ENCODE measurements at regions not wholly inside any gene's neighbourhood (a gene's known extent, or its start where the extent isn't known, plus 50 kb on each side); places are given as distances from the start of the nearest gene placed in this dataset.

DNA sequence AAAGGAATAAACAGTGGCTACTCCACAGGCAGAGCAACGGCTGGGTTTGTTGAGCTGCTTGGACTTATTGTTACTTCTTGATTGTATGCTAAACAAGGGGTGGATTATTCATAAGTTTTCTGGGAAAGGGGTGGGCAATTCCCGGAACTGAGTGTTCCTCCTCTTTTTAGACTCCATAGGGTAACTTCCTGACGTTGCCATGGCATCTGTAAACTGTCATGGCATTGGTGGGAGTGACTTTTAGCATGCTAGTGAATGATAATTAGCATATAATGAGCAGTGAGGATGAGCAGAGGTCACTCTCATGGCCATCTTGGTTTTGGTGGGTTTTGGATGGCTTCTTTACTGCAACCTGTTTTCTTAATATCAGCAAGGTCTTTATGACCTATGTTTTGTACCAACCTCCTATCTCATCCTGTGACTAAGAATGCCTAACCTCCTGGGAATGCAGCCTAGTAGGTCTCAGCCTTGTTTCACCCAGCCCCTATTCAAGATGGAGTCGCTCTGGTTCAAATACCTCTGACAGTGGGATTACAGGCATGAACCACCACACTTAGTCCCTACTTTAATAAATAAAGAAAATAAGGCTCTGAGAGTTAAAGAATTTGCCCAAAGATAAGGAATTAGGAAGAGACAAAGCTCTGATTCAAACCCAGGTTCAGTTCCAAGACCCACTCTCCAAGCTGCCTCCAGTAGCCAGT is 65.6 kb upstream of the CLMP start:
- DNase-seq: no peak
- Histone ChIP-seq H3K27ac (ENCODE audit: low read depth in 1 of 2, low read length in 2 of 2) (no peak overlapping the region), H3K4me1 (ENCODE audit: control insufficient read depth in 1 of 2, insufficient read depth in 2 of 2, low read length in 2 of 2) (peaks cover 20 to 23% of the 10 kb centered on the region in 2 donors), H4K20me1 (ENCODE audit: insufficient read depth, low read length) (no peaks in the 10 kb centered on the region), H3K27me3 (ENCODE audit: control insufficient read depth in 2 of 2, insufficient read depth in 2 of 2, low read length in 2 of 2) (no peaks in the 10 kb centered on the region), H3K9ac (ENCODE audit: insufficient read depth, low read length, poor library complexity, severe bottlenecking) (no peak overlapping the region), H3K79me2 (ENCODE audit: insufficient read depth, low read length) (no peaks in the 10 kb centered on the region), H3K36me3 (replicated peaks in 1 of 2; ENCODE audit: control insufficient read depth in 1 of 2, insufficient read depth in 2 of 2, low read length in 2 of 2) (no peaks in the 10 kb centered on the region), H3K4me2 (replicated peaks; ENCODE audit: extremely low read depth, low read length, poor library complexity, severe bottlenecking) (no peak overlapping the region), H3K4me3 (replicated peaks in 1 of 3; ENCODE audit: low read depth in 2 of 3, low read length in 3 of 3) (no peak overlapping the region), H3K9me3 (replicated peaks in 1 of 2; ENCODE audit: control insufficient read depth in 1 of 2, insufficient read depth in 1 of 2, low read length in 2 of 2) (peaks cover 8 to 18% of the 10 kb centered on the region in 2 donors), H2AFZ (ENCODE audit: insufficient read depth, low read depth, low read length, poor library complexity, severe bottlenecking) (peak overlapping the region; percentile 72)
- H3K36me3 Mint-ChIP-seq: no peaks in the 10 kb centered on the region
- H3K4me1 Mint-ChIP-seq: peaks cover 35% of the 10 kb centered on the region
- H3K27me3 Mint-ChIP-seq (ENCODE audit: low read depth in 3 of 3): peaks cover 0 to 5% (median 4%) of the 10 kb centered on the region in 3 donors
- peak overlapping the region in 1 of 7 donors; percentile 35 for H3K27ac Mint-ChIP-seq
- no peak overlapping the region for H3K4me3 Mint-ChIP-seq
- peaks cover 6 to 15% (median 10%) of the 10 kb centered on the region in 7 donors for H3K9me3 Mint-ChIP-seq
- TF ChIP-seq, protein P1, sequence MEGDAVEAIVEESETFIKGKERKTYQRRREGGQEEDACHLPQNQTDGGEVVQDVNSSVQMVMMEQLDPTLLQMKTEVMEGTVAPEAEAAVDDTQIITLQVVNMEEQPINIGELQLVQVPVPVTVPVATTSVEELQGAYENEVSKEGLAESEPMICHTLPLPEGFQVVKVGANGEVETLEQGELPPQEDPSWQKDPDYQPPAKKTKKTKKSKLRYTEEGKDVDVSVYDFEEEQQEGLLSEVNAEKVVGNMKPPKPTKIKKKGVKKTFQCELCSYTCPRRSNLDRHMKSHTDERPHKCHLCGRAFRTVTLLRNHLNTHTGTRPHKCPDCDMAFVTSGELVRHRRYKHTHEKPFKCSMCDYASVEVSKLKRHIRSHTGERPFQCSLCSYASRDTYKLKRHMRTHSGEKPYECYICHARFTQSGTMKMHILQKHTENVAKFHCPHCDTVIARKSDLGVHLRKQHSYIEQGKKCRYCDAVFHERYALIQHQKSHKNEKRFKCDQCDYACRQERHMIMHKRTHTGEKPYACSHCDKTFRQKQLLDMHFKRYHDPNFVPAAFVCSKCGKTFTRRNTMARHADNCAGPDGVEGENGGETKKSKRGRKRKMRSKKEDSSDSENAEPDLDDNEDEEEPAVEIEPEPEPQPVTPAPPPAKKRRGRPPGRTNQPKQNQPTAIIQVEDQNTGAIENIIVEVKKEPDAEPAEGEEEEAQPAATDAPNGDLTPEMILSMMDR (IDR thresholded peaks at IDR 0.05): no peak
- intact Hi-C loops (cut with micrococcal nuclease): no loop called here
- 64% methylated on average over 3 of the region's 4 CpGs for WGBS (ENCODE audit: insufficient coverage)

DNA sequence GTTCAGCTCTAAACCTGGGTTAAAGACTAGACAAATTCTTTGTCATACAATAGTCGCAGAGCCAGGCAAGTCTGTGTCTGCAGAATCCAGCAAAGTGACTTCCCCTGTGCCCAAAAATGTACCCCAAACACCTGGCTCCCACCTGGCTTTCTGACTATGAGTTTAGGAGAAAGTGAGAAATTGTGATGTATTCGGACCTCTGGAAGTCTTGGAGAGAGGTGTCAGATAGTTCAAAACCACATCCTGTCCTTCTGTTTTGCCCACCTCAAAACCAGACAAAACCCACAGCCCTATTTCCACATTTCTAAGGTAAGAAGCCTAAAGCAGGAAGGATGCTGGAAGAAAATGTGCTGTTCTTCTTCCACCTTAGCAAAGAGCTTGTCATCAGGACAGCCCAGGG is 63.8 kb upstream of the CLMP start:
- Mint-ChIP-seq H3K4me3 (no peak overlapping the region), H3K27ac (no peak overlapping the region), H3K27me3 (ENCODE audit: low read depth in 3 of 3) (peaks cover 3 to 5% (median 4%) of the 10 kb centered on the region in 3 donors), H3K36me3 (no peaks in the 10 kb centered on the region), H3K9me3 (peaks cover 6 to 17% (median 10%) of the 10 kb centered on the region in 7 donors), H3K4me1 (peaks cover 21% of the 10 kb centered on the region)
- no peak overlapping the region for H3K4me2 ChIP-seq (replicated peaks; ENCODE audit: extremely low read depth, low read length, poor library complexity, severe bottlenecking)
- intact Hi-C loops (cut with micrococcal nuclease): no loop called here
- peaks cover 10 to 13% of the 10 kb centered on the region in 2 donors for H3K4me1 ChIP-seq (ENCODE audit: control insufficient read depth in 1 of 2, insufficient read depth in 2 of 2, low read length in 2 of 2)
- no peak overlapping the region for H2AFZ ChIP-seq (ENCODE audit: insufficient read depth, low read depth, low read length, poor library complexity, severe bottlenecking)
- H3K27me3 ChIP-seq (ENCODE audit: control insufficient read depth in 2 of 2, insufficient read depth in 2 of 2, low read length in 2 of 2): no peaks in the 10 kb centered on the region
- H3K79me2 ChIP-seq (ENCODE audit: insufficient read depth, low read length): no peaks in the 10 kb centered on the region
- H3K27ac ChIP-seq (ENCODE audit: low read depth in 1 of 2, low read length in 2 of 2): no peak overlapping the region
- H3K36me3 ChIP-seq (replicated peaks in 1 of 2; ENCODE audit: control insufficient read depth in 1 of 2, insufficient read depth in 2 of 2, low read length in 2 of 2): no peaks in the 10 kb centered on the region
- no peak overlapping the region for H3K4me3 ChIP-seq (replicated peaks in 1 of 3; ENCODE audit: low read depth in 2 of 3, low read length in 3 of 3)
- no peak for DNase-seq
- TF ChIP-seq, protein P1 (IDR thresholded peaks at IDR 0.05): no peak
- peaks cover 8 to 18% of the 10 kb centered on the region in 2 donors for H3K9me3 ChIP-seq (replicated peaks in 1 of 2; ENCODE audit: control insufficient read depth in 1 of 2, insufficient read depth in 1 of 2, low read length in 2 of 2)
- 33% methylated on average over 1 of the region's 2 CpGs for WGBS (ENCODE audit: insufficient coverage)
- no peak overlapping the region for H3K9ac ChIP-seq (ENCODE audit: insufficient read depth, low read length, poor library complexity, severe bottlenecking)
- H4K20me1 ChIP-seq (ENCODE audit: insufficient read depth, low read length): no peaks in the 10 kb centered on the region

Measured in CD14-positive monocyte (primary cell).